HCT116 (cell line): ENCODE measurements at regions not wholly inside any gene's neighbourhood (a gene's known extent, or its start where the extent isn't known, plus 50 kb on each side); places are given as distances from the start of the nearest gene placed in this dataset.

Source experiments
- ATAC-seq: fragments of 200-7000 bp; cut with Tn5 transposase; 2 replicates; pipeline ENCODE4 v1.9.1; 2020; ENCODE audit warnings: mild to moderate bottlenecking, moderate library complexity
- BruUV-seq: library from RNA; stranded (reverse); fragments of 400-500 nt; replicated peaks from 2 replicates; lab custom pipeline; 2021; lab: Mats Ljungman, UMichigan
- CTCF ChIA-PET: fragments of 300-600 bp; sonication (Branson Sonifier 250); formaldehyde crosslinking; loops from one replicate; lab custom pipeline; 2021; ENCODE audit warnings: antibody characterized with exemption; lab: Charles Lee
- POLR2A ChIA-PET: fragments of 300-600, 350-600 bp; sonication (Branson Sonifier 250); formaldehyde crosslinking; loops from one replicate; lab custom pipeline; 2021; ENCODE audit warnings: antibody characterized with exemption; lab: Charles Lee
- RAD21 ChIA-PET, 2 experiments: fragments of 300-600 bp; sonication (Branson Sonifier 250); formaldehyde crosslinking; loops; one replicate each; lab custom pipeline; 2023; ENCODE audit warnings: low total read pairs in 2 of 2; ENCODE audit not compliant: uncharacterized antibody in 2 of 2, unreplicated experiment in 2 of 2, low non-redundant PET in 1 of 2; lab: Charles Lee
- DNase-seq: peaks from one replicate; pipeline ENCODE4 v3.0.0-alpha.2; 2010; ENCODE audit warnings: low read depth, low spot score
- H2AFZ ChIP-seq: fragments of 200-600 bp; shearing (Covaris generic), sonication (generic); 2 replicates; pipeline ENCODE4 v1.6.1; 2017; ENCODE audit warnings: low read depth, mixed run types, mixed read lengths, antibody characterized with exemption, low read length; ENCODE audit not compliant: poor library complexity, severe bottlenecking
- H3K27ac ChIP-seq: 2 replicates; pipeline ENCODE4 v1.5.1; 2012; ENCODE audit warnings: low read depth, low read length
- H3K27me3 ChIP-seq: fragments of 200-600 bp; sonication (generic); 2 replicates; pipeline ENCODE4 v1.6.1; 2016; ENCODE audit warnings: mixed run types, low read length, mixed read lengths; ENCODE audit not compliant: insufficient read depth
- H3K36me3 ChIP-seq, 2 experiments: fragments of 200-500 bp in 1 of 2; fragments of 200-600 bp in 1 of 2; sonication (Bioruptor generic) in 1 of 2; sonication (generic) in 1 of 2; 2 replicates each; pipeline versions ENCODE4 v1.5.1 to v1.6.1; 2014 to 2016; ENCODE audit warnings: low read length in 2 of 2, inconsistent platforms in 1 of 2, mixed read lengths in 1 of 2, mixed run types in 1 of 2; ENCODE audit not compliant: insufficient read depth in 2 of 2, control insufficient read depth in 1 of 2
- H3K4me1 ChIP-seq, 2 experiments: fragments of 200-600 bp in 1 of 2; sonication (generic) in 1 of 2; 2 replicates each; pipeline versions ENCODE4 v1.5.1 to v1.6.1; 2012 to 2017; ENCODE audit warnings: low read length in 2 of 2, inconsistent platforms in 1 of 2, mild to moderate bottlenecking in 1 of 2, mixed read lengths in 1 of 2, mixed run types in 1 of 2, moderate library complexity in 1 of 2; ENCODE audit not compliant: insufficient read depth in 2 of 2, control insufficient read depth in 1 of 2
- H3K4me2 ChIP-seq: fragments of 200-600 bp; sonication (generic); 2 replicates; pipeline ENCODE4 v1.6.1; 2017; ENCODE audit warnings: mixed run types, low read length, mixed read lengths
- H3K4me3 ChIP-seq, 2 experiments: fragments of 200-600 bp in 1 of 2; sonication (generic) in 1 of 2; replicated peaks in 1 of 2; 2 replicates each; pipeline ENCODE4 v1.5.1; 2011 to 2016; ENCODE audit warnings: low read length in 2 of 2, control low read depth in 1 of 2, low read depth in 1 of 2, mild to moderate bottlenecking in 1 of 2, mixed read lengths in 1 of 2, mixed run types in 1 of 2
- H3K79me2 ChIP-seq: fragments of 200-600 bp; sonication (generic); 2 replicates; pipeline ENCODE4 v1.6.1; 2017; ENCODE audit warnings: mild to moderate bottlenecking, mixed run types, low read length, moderate library complexity, mixed read lengths; ENCODE audit not compliant: insufficient read depth
- H3K9ac ChIP-seq: fragments of 200-600 bp; sonication (generic); 2 replicates; pipeline ENCODE4 v1.6.1; 2016; ENCODE audit warnings: low read length, mixed read lengths
- H3K9me2 ChIP-seq: fragments of 200-600 bp; sonication (generic), shearing (Covaris generic); 2 replicates; pipeline ENCODE4 v1.6.1; 2017; ENCODE audit warnings: mixed run types, mild to moderate bottlenecking, moderate library complexity; ENCODE audit not compliant: insufficient read depth
- H3K9me3 ChIP-seq, 2 experiments: fragments of 200-500 bp in 1 of 2; fragments of 200-600 bp in 1 of 2; sonication (Bioruptor generic) in 1 of 2; sonication (generic) in 1 of 2; 2 replicates each; pipeline ENCODE4 v1.6.1; 2014 to 2017; ENCODE audit warnings: low read length in 2 of 2, mixed read lengths in 2 of 2, inconsistent platforms in 1 of 2, low read depth in 1 of 2, mild to moderate bottlenecking in 1 of 2, mixed run types in 1 of 2, moderate library complexity in 1 of 2; ENCODE audit not compliant: control insufficient read depth in 1 of 2, insufficient read depth in 1 of 2
- H4K20me1 ChIP-seq: fragments of 200-600 bp; sonication (generic), shearing (Covaris generic); 2 replicates; pipeline ENCODE4 v1.6.1; 2017; ENCODE audit warnings: mixed run types, mild to moderate bottlenecking, moderate library complexity; ENCODE audit not compliant: insufficient read depth
- ATF3 ChIP-seq: IDR thresholded peaks from 2 replicates; pipeline ENCODE4 v1.6.1; 2012
- EGR1 ChIP-seq: IDR thresholded peaks from 2 replicates; pipeline ENCODE4 v1.6.1; 2012; ENCODE audit warnings: low read depth
- MAX ChIP-seq: IDR thresholded peaks from 2 replicates; pipeline ENCODE4 v1.6.1; 2012
- REST ChIP-seq: IDR thresholded peaks from 2 replicates; pipeline ENCODE4 v1.6.1; 2012; ENCODE audit warnings: low read depth
- SIN3A ChIP-seq: IDR thresholded peaks from 2 replicates; pipeline ENCODE4 v1.6.1; 2012; ENCODE audit warnings: low read depth
- SP1 ChIP-seq: IDR thresholded peaks from 2 replicates; pipeline ENCODE4 v1.6.1; 2012; ENCODE audit warnings: low read depth
- SRF ChIP-seq: IDR thresholded peaks from 2 replicates; pipeline ENCODE4 v1.6.1; 2012; ENCODE audit warnings: low read depth
- ZFX ChIP-seq: fragments of 450-650 bp; IDR thresholded peaks from 2 replicates; pipeline ENCODE4 v1.6.1; 2017
- intact Hi-C: fragments of 100-400 bp; cut with micrococcal nuclease; formaldehyde crosslinking; loops from 2 replicates; pipeline ENCODE4 v1.10.0; 2022

- no peak overlapping the region for H3K4me3 ChIP-seq
- CTCF ChIA-PET, result no interaction called here
Measured at GRCh38 chr10:58913717-58914116, 262.7 kb upstream of the PHYHIPL start.

GRCh38 chr10:58918887-58919286 lies 257.6 kb upstream of the PHYHIPL start:
- H3K9me3 ChIP-seq, result no peaks in the 10 kb centered on the region
- DNase-seq (no peak), ATAC-seq (no peak)
- no peaks in the 10 kb centered on the region for H3K9me2 ChIP-seq
- peak overlapping the region; percentile 60 for H3K4me2 ChIP-seq
- H3K4me1 ChIP-seq, result peaks cover 26 to 39% of the 10 kb centered on the region in 2 experiments
- no peaks in the 10 kb centered on the region for H3K36me3 ChIP-seq
- no peak overlapping the region for H3K4me3 ChIP-seq
- no TSS peak for BruUV-seq
- no peaks in the 10 kb centered on the region for H3K27me3 ChIP-seq
- CTCF ChIA-PET, result no interaction called here
- TF ChIP-seq SIN3A (no peak), ZFX (no peak), REST (no peak), EGR1 (no peak), MAX (no peak), ATF3 (no peak), SRF (no peak)
- intact Hi-C loops, result no loop called here
- H3K79me2 ChIP-seq, result no peaks in the 10 kb centered on the region
- peak overlapping the region; percentile 67 for H2AFZ ChIP-seq
- POLR2A ChIA-PET, result no interaction called here
- H3K27ac ChIP-seq, result peak overlapping the region; percentile 69; the same call in 1 of the 2 replicates
- no peaks in the 10 kb centered on the region for H4K20me1 ChIP-seq
- no peak overlapping the region for H3K9ac ChIP-seq
- RAD21 ChIA-PET, result no interaction called here

More at GRCh38 chr10:58913717-58914116, 262.7 kb upstream of the PHYHIPL start:
- Histone ChIP-seq H3K9me2 (no peaks in the 10 kb centered on the region), H3K9me3 (no peaks in the 10 kb centered on the region), H3K4me1 (peaks cover under 1 to 2% of the 10 kb centered on the region in 2 experiments; a peak in 2 of 4 replicates), H4K20me1 (no peaks in the 10 kb centered on the region), H3K79me2 (no peaks in the 10 kb centered on the region), H3K9ac (no peak overlapping the region), H3K36me3 (no peaks in the 10 kb centered on the region), H3K27ac (no peak overlapping the region), H3K4me2 (no peak overlapping the region), H2AFZ (no peak overlapping the region), H3K27me3 (no peaks in the 10 kb centered on the region)
- no peak for DNase-seq
- RAD21 ChIA-PET, result no interaction called here
- BruUV-seq, result no TSS peak
- TF ChIP-seq SP1, result no peak
- ATAC-seq, result no peak
- intact Hi-C loops, result no loop called here
- POLR2A ChIA-PET, result no interaction called here
